CD4-positive, alpha-beta T cell (primary cell): ENCODE measurements at regions not wholly inside any gene's neighbourhood (a gene's known extent, or its start where the extent isn't known, plus 50 kb on each side); places are given as distances from the start of the nearest gene placed in this dataset.

Source experiments
- ATAC-seq: fragments of 200-7000 bp; cut with Tn5 transposase; one replicate; pipeline ENCODE4 v1.10.0; 2022; ENCODE audit warnings: mild to moderate bottlenecking; ENCODE audit not compliant: poor library complexity
- CTCF ChIA-PET: fragments of 350-600 bp; sonication (Branson Sonifier 250); formaldehyde crosslinking; loops from one replicate; lab custom pipeline; 2021; ENCODE audit warnings: antibody characterized with exemption, inconsistent platforms; lab: Charles Lee
- POLR2A ChIA-PET: fragments of 350-600 bp; sonication (Branson Sonifier 250); formaldehyde crosslinking; loops from one replicate; lab custom pipeline; 2021; ENCODE audit warnings: antibody characterized with exemption, inconsistent platforms; lab: Charles Lee
- DNase-seq, 14 experiments: peaks; one replicate each; pipeline ENCODE4 v3.0.0-alpha.2; 2013 to 2020; ENCODE audit warnings: mixed read lengths in 2 of 14
- H3K27ac ChIP-seq, 2 donors: one replicate each; pipeline versions ENCODE4 v1.5.1 to v1.7.0; 2013; ENCODE audit warnings: low read length in 2 of 2, low read depth in 1 of 2, mild to moderate bottlenecking in 1 of 2
- H3K27me3 ChIP-seq, 2 experiments: 1 replicate in 1 of 2; 2 replicates in 1 of 2; pipeline versions ENCODE4 v1.6.1 to v1.7.0; 2013; ENCODE audit warnings: low read length in 2 of 2, control low read depth in 1 of 2, mild to moderate bottlenecking in 1 of 2, moderate library complexity in 1 of 2; ENCODE audit not compliant: insufficient read depth in 2 of 2, control insufficient read depth in 1 of 2
- H3K36me3 ChIP-seq: one replicate; pipeline ENCODE4 v1.6.1; 2013; ENCODE audit warnings: low read length, control low read depth; ENCODE audit not compliant: insufficient read depth
- H3K4me1 ChIP-seq: one replicate; pipeline ENCODE4 v1.6.1; 2013; ENCODE audit warnings: low read length, control low read depth; ENCODE audit not compliant: insufficient read depth
- H3K4me3 ChIP-seq: one replicate; pipeline ENCODE4 v1.5.1; 2013; ENCODE audit warnings: mild to moderate bottlenecking, low read length, moderate library complexity
- H3K9me3 ChIP-seq, 2 experiments: 1 replicate in 1 of 2; 2 replicates in 1 of 2; pipeline versions ENCODE4 v1.6.1 to v1.7.0; 2013; ENCODE audit warnings: low read length in 2 of 2, mild to moderate bottlenecking in 2 of 2, control low read depth in 1 of 2, moderate library complexity in 1 of 2; ENCODE audit not compliant: control insufficient read depth in 1 of 2, insufficient read depth in 1 of 2
- H3K27ac Mint-ChIP-seq: one replicate; pipeline ENCODE4 v1.8.0; 2020; ENCODE audit warnings: mixed read lengths
- H3K27me3 Mint-ChIP-seq: one replicate; pipeline ENCODE4 v1.8.0; 2021; ENCODE audit warnings: mixed read lengths
- H3K36me3 Mint-ChIP-seq: one replicate; pipeline ENCODE4 v1.8.0; 2021; ENCODE audit warnings: low read depth, mixed read lengths
- H3K4me1 Mint-ChIP-seq: one replicate; pipeline ENCODE4 v1.8.0; 2021; ENCODE audit warnings: low read depth, mixed read lengths
- H3K4me3 Mint-ChIP-seq: one replicate; pipeline ENCODE4 v1.8.0; 2020; ENCODE audit warnings: mild to moderate bottlenecking, mixed read lengths
- H3K9me3 Mint-ChIP-seq: one replicate; pipeline ENCODE4 v1.8.0; 2020; ENCODE audit warnings: mixed read lengths
- CTCF ChIP-seq: fragments of 200-600 bp; IDR thresholded peaks from one replicate; pipeline ENCODE4 v1.8.0; 2022; ENCODE audit warnings: antibody characterized with exemption, mild to moderate bottlenecking
- intact Hi-C, 2 experiments: fragments of 100-400 bp; cut with DNase I in 1 of 2; cut with micrococcal nuclease in 1 of 2; formaldehyde crosslinking; loops; one replicate each; pipeline versions ENCODE4 v1.15.1 to v1.9.0; 2023 to 2025; cut with DNase I, micrococcal nuclease

- Mint-ChIP-seq H3K9me3 (peaks cover 3% of the 10 kb centered on the region), H3K4me3 (no peak overlapping the region), H3K27me3 (peaks cover 27% of the 10 kb centered on the region), H3K4me1 (no peaks in the 10 kb centered on the region), H3K36me3 (no peaks in the 10 kb centered on the region), H3K27ac (no peak overlapping the region)
- Histone ChIP-seq H3K4me3 (no peak overlapping the region), H3K36me3 (no peaks in the 10 kb centered on the region), H3K4me1 (no peaks in the 10 kb centered on the region), H3K9me3 (no peaks in the 10 kb centered on the region), H3K27ac (no peak overlapping the region), H3K27me3 (peaks cover 0 to 8% of the 10 kb centered on the region in 2 experiments)
- DNase-seq: no peak
- CTCF ChIA-PET: no interaction called here
- intact Hi-C loops: no loop called here
- TF ChIP-seq CTCF: no peak
- no peak for ATAC-seq
- POLR2A ChIA-PET: interaction anchor here (0.6 kb wide), 1 partner anchor 242 kb away, joined by 4 read pairs; no protein-coding TSS in a partner anchor
Measured at GRCh38 chr15:69513450-69513960, 60.9 kb downstream of the RPLP1 start.

GRCh38 chr15:69513986-69514385, 61.4 kb downstream of the RPLP1 start:
- DNase-seq (no peak), ATAC-seq (no peak)
- no peaks in the 10 kb centered on the region for H3K36me3 ChIP-seq
- no peaks in the 10 kb centered on the region for H3K4me1 ChIP-seq
- POLR2A ChIA-PET: no interaction called here
- H3K4me3 ChIP-seq: no peak overlapping the region
- H3K9me3 ChIP-seq: no peaks in the 10 kb centered on the region
- Mint-ChIP-seq H3K9me3 (peaks cover 3% of the 10 kb centered on the region), H3K27me3 (peaks cover 27% of the 10 kb centered on the region), H3K27ac (no peak overlapping the region), H3K36me3 (no peaks in the 10 kb centered on the region), H3K4me1 (no peaks in the 10 kb centered on the region), H3K4me3 (no peak overlapping the region)
- intact Hi-C loops: no loop called here
- CTCF ChIA-PET: no interaction called here
- no peak for TF ChIP-seq CTCF
- peaks cover 0 to 8% of the 10 kb centered on the region in 2 experiments for H3K27me3 ChIP-seq
- no peak overlapping the region for H3K27ac ChIP-seq

- Histone ChIP-seq H3K27me3 (peaks cover 0 to 8% of the 10 kb centered on the region in 2 experiments), H3K36me3 (no peaks in the 10 kb centered on the region), H3K27ac (no peak overlapping the region), H3K4me3 (no peak overlapping the region), H3K4me1 (no peaks in the 10 kb centered on the region), H3K9me3 (no peaks in the 10 kb centered on the region)
- Mint-ChIP-seq H3K9me3 (peaks cover 3% of the 10 kb centered on the region), H3K27ac (no peak overlapping the region), H3K4me3 (no peak overlapping the region), H3K36me3 (no peaks in the 10 kb centered on the region), H3K27me3 (peaks cover 27% of the 10 kb centered on the region), H3K4me1 (no peaks in the 10 kb centered on the region)
- DNase-seq (no peak), ATAC-seq (no peak)
- TF ChIP-seq CTCF: no peak
- ChIA-PET CTCF (no interaction called here), POLR2A (no interaction called here)
- intact Hi-C loops: no loop called here
Measured at GRCh38 chr15:69515508-69515907, 62.9 kb downstream of the RPLP1 start.
